NB4 (cell line): ENCODE measurements at regions not wholly inside any gene's neighbourhood (a gene's known extent, or its start where the extent isn't known, plus 50 kb on each side); places are given as distances from the start of the nearest gene placed in this dataset.
A peak's percentile ranks its signal among the peaks of the same experiment; 100 is the strongest.

Experiments
- DNase-seq: peaks from one replicate; pipeline ENCODE4 v3.0.0; 2010; ENCODE audit warnings: low read depth
- H3K4me3 ChIP-seq: one replicate; pipeline ENCODE4 v1.5.1; 2011; ENCODE audit warnings: mild to moderate bottlenecking, low read depth, low read length, moderate library complexity
- CTCF ChIP-seq: IDR thresholded peaks from one replicate; pipeline ENCODE4 v1.5.1; 2012; ENCODE audit warnings: low read depth, low read length
- MAX ChIP-seq: IDR thresholded peaks from 2 replicates; pipeline ENCODE4 v1.6.1; 2011; ENCODE audit warnings: low read depth, low read length
- MYC ChIP-seq: IDR thresholded peaks from 2 replicates; pipeline ENCODE4 v1.6.1; 2011; ENCODE audit warnings: low read depth, low read length
- POLR2A ChIP-seq: IDR thresholded peaks from 2 replicates; pipeline ENCODE4 v1.6.1; 2011; ENCODE audit warnings: mild to moderate bottlenecking; ENCODE audit not compliant: insufficient read length; ENCODE audit errors: extremely low read depth

- peak; percentile 7 for DNase-seq
- no peak for TF ChIP-seq MAX
- TF ChIP-seq CTCF = no peak
- no peak for TF ChIP-seq MYC
- TF ChIP-seq POLR2A = no peak
- H3K4me3 ChIP-seq = no peak overlapping the region
These were observed 152.5 kb upstream of the SPRY1 start for GRCh38 chr4:123244137-123244536.

DNA sequence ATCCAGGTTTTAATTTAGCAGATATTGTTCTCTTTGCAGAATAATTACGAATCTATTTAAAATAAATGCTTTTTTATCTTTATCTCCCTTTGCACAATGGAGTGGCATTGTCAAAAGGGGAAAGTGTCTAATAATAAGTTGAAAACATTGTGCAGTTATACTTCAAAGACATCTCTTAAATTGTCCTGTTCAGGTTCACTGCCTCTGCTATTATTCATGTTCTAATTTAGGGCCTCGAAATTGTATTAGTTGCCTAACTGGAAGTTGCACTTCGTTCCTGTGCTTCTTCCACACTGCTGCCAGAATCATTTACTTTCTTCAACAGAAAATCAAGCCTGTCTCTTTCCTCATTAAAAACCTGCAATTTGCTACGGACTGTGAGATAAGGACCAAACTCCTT lies 150.5 kb upstream of the SPRY1 start:
- no peak for DNase-seq
- TF ChIP-seq POLR2A (no peak), MYC (no peak), CTCF (no peak), MAX (no peak)
- no peak overlapping the region for H3K4me3 ChIP-seq

- TF ChIP-seq CTCF (no peak), MYC (no peak), POLR2A (no peak), MAX (no peak)
- no peak for DNase-seq
These were observed 148.4 kb upstream of the SPRY1 start for GRCh38 chr4:123248085-123248659.

DNA sequence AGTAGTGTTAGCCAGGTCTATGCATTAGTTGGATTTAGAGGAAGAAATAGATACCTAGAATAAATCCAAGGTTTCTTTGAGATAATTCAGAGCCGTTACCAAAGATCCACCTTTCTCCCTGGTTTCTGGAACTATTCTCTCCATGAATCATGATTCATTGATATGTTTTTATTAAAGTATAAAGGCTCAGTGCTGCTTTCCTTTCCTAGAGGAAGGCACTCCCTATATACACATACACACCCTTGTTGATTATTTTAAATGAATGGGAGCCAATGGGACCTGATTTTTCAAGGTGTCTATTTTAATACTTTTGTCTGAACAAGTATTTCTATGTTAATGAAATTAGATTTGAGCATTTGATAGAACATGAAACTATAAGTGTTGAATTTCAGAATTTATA lies 146.8 kb upstream of the SPRY1 start:
- no peak for DNase-seq
- no peak overlapping the region for H3K4me3 ChIP-seq
- TF ChIP-seq MYC = no peak

More at GRCh38 chr4:123248085-123248659, 148.4 kb upstream of the SPRY1 start:
- H3K4me3 ChIP-seq = no peak overlapping the region

DNA sequence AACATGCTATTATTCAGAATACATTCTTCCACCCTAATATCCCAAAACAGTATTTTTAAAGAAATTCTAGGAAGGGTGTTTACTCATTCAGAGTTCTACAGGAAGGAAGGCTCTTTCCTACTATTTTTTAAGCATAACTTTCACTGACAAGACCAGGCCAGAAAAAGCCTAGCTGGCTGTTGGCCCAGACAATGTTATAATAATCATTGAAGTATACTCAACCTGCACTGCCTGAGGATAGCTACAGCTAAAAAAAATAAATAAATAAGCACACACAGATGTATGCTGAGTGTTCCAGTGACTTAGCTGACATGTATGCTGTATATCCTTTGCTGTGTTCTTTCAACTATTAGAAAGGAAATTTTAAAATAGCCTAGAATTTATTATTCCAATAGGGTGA lies 145.8 kb upstream of the SPRY1 start:
- TF ChIP-seq MAX = no peak
- TF ChIP-seq MYC = no peak
- no peak for TF ChIP-seq CTCF
- TF ChIP-seq POLR2A = no peak
- DNase-seq = no peak
- no peak overlapping the region for H3K4me3 ChIP-seq

DNA sequence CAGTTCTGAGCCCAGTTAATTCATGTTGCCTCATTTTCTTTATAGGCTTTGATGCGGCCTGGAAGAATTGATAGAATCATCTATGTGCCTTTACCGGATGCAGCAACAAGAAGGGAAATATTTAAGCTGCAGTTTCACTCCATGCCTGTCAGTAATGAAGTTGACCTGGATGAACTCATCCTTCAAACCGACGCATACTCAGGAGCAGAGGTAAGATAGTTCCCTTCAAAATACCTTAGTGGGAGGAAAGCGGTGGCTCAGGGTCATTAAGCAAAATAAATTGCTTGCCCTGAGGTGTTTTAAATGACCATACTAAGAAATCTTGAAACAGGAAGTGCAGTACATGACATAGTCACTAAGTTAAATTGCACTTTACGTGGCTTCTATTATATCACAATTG lies 140.6 kb upstream of the SPRY1 start:
- TF ChIP-seq MYC = no peak
- TF ChIP-seq CTCF = no peak
- TF ChIP-seq MAX = no peak
- no peak for TF ChIP-seq POLR2A
- DNase-seq = no peak
- no peak overlapping the region for H3K4me3 ChIP-seq
